HepG2 (cell line): ENCODE measurements at regions not wholly inside any gene's neighbourhood (a gene's known extent, or its start where the extent isn't known, plus 50 kb on each side); places are given as distances from the start of the nearest gene placed in this dataset.

Experiments
- ATAC-seq: fragments of 200-7000 bp; cut with Tn5 transposase; 3 replicates; pipeline ENCODE4 v1.9.1; 2020; ENCODE audit warnings: mild to moderate bottlenecking, moderate library complexity
- BruUV-seq: library from RNA; stranded (reverse); fragments of 400-500 nt; replicated peaks from 2 replicates; lab custom pipeline; 2021; lab: Mats Ljungman, UMichigan
- CTCF ChIA-PET: fragments of 300-600 bp; formaldehyde crosslinking; extraction: SDS; loops from one replicate; lab custom pipeline; 2021; ENCODE audit warnings: low total read pairs, inconsistent platforms, low intra/inter-chr PET ratio; lab: Yijun Ruan, JAX
- POLR2A ChIA-PET: fragments of 350-600 bp; sonication (Branson Sonifier 250); formaldehyde crosslinking; loops from one replicate; lab custom pipeline; 2020; ENCODE audit warnings: antibody characterized with exemption, inconsistent platforms; lab: Yijun Ruan, JAX
- DNase-seq: peaks from one replicate; pipeline ENCODE4 v3.0.0-alpha.2; 2015; ENCODE audit warnings: low spot score
- FAIRE-seq: peaks from 3 replicates; lab custom pipeline; 2011; peaks lifted over from hg19 to GRCh38; lab: Jason Lieb, UNC
- H2AFZ ChIP-seq: one replicate; pipeline ENCODE4 v1.6.1; 2011; ENCODE audit warnings: low read length, inconsistent platforms
- H3K27ac ChIP-seq: fragments of 300-600 bp; 3 replicates; pipeline ENCODE4 v1.8.0; 2011; ENCODE audit warnings: mixed run types, mild to moderate bottlenecking, mixed read lengths, low read length, inconsistent platforms; ENCODE audit not compliant: insufficient read depth; ENCODE audit errors: extremely low read length
- H3K27me3 ChIP-seq, 2 experiments: fragments of 200-600 bp in 1 of 2; 2 replicates in 1 of 2; 3 replicates in 1 of 2; pipeline versions ENCODE4 v1.6.0 to v1.8.0; 2011; ENCODE audit warnings: low read length in 2 of 2, mild to moderate bottlenecking in 2 of 2, moderate library complexity in 2 of 2, inconsistent platforms in 1 of 2; ENCODE audit not compliant: insufficient read depth in 2 of 2, control insufficient read depth in 1 of 2
- H3K36me3 ChIP-seq, 2 experiments: fragments of 200-600 bp in 1 of 2; replicated peaks in 1 of 2; 2 replicates in 1 of 2; 3 replicates in 1 of 2; pipeline versions ENCODE4 v1.5.1 to v1.8.0; 2011; ENCODE audit warnings: low read length in 2 of 2, inconsistent platforms in 1 of 2; ENCODE audit not compliant: insufficient read depth in 2 of 2, control insufficient read depth in 1 of 2
- H3K4me1 ChIP-seq: 2 replicates; pipeline ENCODE4 v1.5.1; 2012; ENCODE audit warnings: low read length, inconsistent platforms; ENCODE audit not compliant: insufficient read depth
- H3K4me2 ChIP-seq: 2 replicates; pipeline ENCODE4 v1.6.0; 2011; ENCODE audit warnings: low read depth, low read length, inconsistent platforms
- H3K4me3 ChIP-seq, 3 experiments: fragments of 200-600 bp in 1 of 3; sonication (generic), shearing (Covaris generic) in 1 of 3; replicated peaks in 1 of 3; 2 replicates each; pipeline ENCODE4 v1.5.1; 2011 to 2016; ENCODE audit warnings: low read length in 3 of 3, inconsistent platforms in 2 of 3, low read depth in 2 of 3, mild to moderate bottlenecking in 2 of 3, control low read depth in 1 of 3, mixed read lengths in 1 of 3; ENCODE audit not compliant: insufficient read depth in 1 of 3
- H3K79me2 ChIP-seq: one replicate; pipeline ENCODE4 v1.6.1; 2011; ENCODE audit warnings: low read length, inconsistent platforms; ENCODE audit not compliant: insufficient read depth
- H3K9ac ChIP-seq: 2 replicates; pipeline ENCODE4 v1.6.0; 2011; ENCODE audit warnings: mild to moderate bottlenecking, low read depth, low read length, inconsistent platforms; ENCODE audit not compliant: insufficient read depth
- H3K9me3 ChIP-seq: 2 replicates; pipeline ENCODE4 v1.5.1; 2012; ENCODE audit warnings: mild to moderate bottlenecking, low read length
- H4K20me1 ChIP-seq: 2 replicates; pipeline ENCODE4 v1.6.0; 2011; ENCODE audit warnings: inconsistent platforms, mild to moderate bottlenecking, low read length, moderate library complexity; ENCODE audit not compliant: insufficient read depth
- CEBPG ChIP-seq: IDR thresholded peaks from 2 replicates; pipeline ENCODE4 v1.6.1; 2016
- HHEX ChIP-seq: IDR thresholded peaks from 2 replicates; pipeline ENCODE4 v1.6.1; 2016; ENCODE audit warnings: control low read depth
- HOXA3 ChIP-seq: sonication (generic); formaldehyde crosslinking; IDR thresholded peaks from 2 replicates; pipeline ENCODE4 v1.5.0; 2020; ENCODE audit warnings: missing genetic modification reagents
- JARID2 ChIP-seq: sonication (generic); formaldehyde crosslinking; IDR thresholded peaks from 2 replicates; pipeline ENCODE4 v1.8.1; 2023; ENCODE audit warnings: missing genetic modification reagents, inconsistent platforms; ENCODE audit not compliant: insufficient replicate concordance
- MYNN ChIP-seq: sonication (generic); formaldehyde crosslinking; IDR thresholded peaks from 2 replicates; pipeline ENCODE4 v1.4.0; 2020; ENCODE audit warnings: mild to moderate bottlenecking, low read depth, missing genetic modification reagents
- PCBP1 ChIP-seq: fragments of 200-400 bp; formaldehyde crosslinking; IDR thresholded peaks from 2 replicates; pipeline ENCODE4 v1.6.1; 2017; ENCODE audit warnings: mild to moderate bottlenecking, low read depth, low read length, borderline replicate concordance
- POLR2AphosphoS5 ChIP-seq: IDR thresholded peaks from 2 replicates; pipeline ENCODE4 v1.6.1; 2012; ENCODE audit warnings: low read depth, low read length
- SMYD3 ChIP-seq: sonication (generic); formaldehyde crosslinking; IDR thresholded peaks from 2 replicates; pipeline ENCODE4 v1.8.1; 2023; ENCODE audit warnings: mild to moderate bottlenecking, missing genetic modification reagents
- SNAI1 ChIP-seq: sonication (generic); formaldehyde crosslinking; IDR thresholded peaks from 2 replicates; pipeline ENCODE4 v1.5.0; 2020; ENCODE audit warnings: mild to moderate bottlenecking, missing genetic modification reagents, borderline replicate concordance
- SP2 ChIP-seq: sonication (generic); formaldehyde crosslinking; IDR thresholded peaks from 2 replicates; pipeline ENCODE4 v1.5.1; 2020; ENCODE audit warnings: mild to moderate bottlenecking, missing genetic modification reagents
- TBL1XR1 ChIP-seq: fragments of 150-350 bp; IDR thresholded peaks from 2 replicates; pipeline ENCODE4 v1.6.1; 2014; ENCODE audit warnings: borderline replicate concordance, low read length; ENCODE audit not compliant: partially characterized antibody
- ZBTB49 ChIP-seq: sonication (generic); formaldehyde crosslinking; IDR thresholded peaks from 2 replicates; pipeline ENCODE4 v1.4.0; 2020; ENCODE audit warnings: missing genetic modification reagents, borderline replicate concordance
- ZNF317 ChIP-seq: sonication (generic); formaldehyde crosslinking; IDR thresholded peaks from 2 replicates; pipeline ENCODE4 v1.5.0; 2020; ENCODE audit warnings: mild to moderate bottlenecking, missing genetic modification reagents
- ZNF605 ChIP-seq: sonication (generic); formaldehyde crosslinking; IDR thresholded peaks from 2 replicates; pipeline ENCODE4 v1.8.0; 2022; ENCODE audit warnings: mild to moderate bottlenecking, missing genetic modification reagents
- ZNF724P ChIP-seq: sonication (generic); formaldehyde crosslinking; IDR thresholded peaks from 2 replicates; pipeline ENCODE4 v1.8.0; 2022; ENCODE audit warnings: missing genetic modification reagents, borderline replicate concordance
- ZSCAN25 ChIP-seq: sonication (generic); formaldehyde crosslinking; IDR thresholded peaks from 2 replicates; pipeline ENCODE4 v1.8.0; 2022; ENCODE audit warnings: mild to moderate bottlenecking, missing genetic modification reagents
- WGBS: methylation state at CpG from one replicate; pipeline ENCODE4 v1.1.6; 2017; ENCODE audit warnings: low lambda C conversion rate; 5-methylcytosine and 5-hydroxymethylcytosine counted together
- in situ Hi-C: cut with HindIII; loops from 2 replicates; pipeline ENCODE4 v1.10.0; 2017; ENCODE audit warnings: low pct_unique_long_range_greater_than_20kb; ENCODE audit not compliant: extremely low pct_ligation_motif_present
- intact Hi-C: fragments of 100-400 bp; cut with micrococcal nuclease; formaldehyde crosslinking; loops from one replicate; pipeline ENCODE4 v1.10.0; 2022; ENCODE audit not compliant: unreplicated experiment
- TF ChIP-seq, protein P1 (sequence below): sonication (generic); formaldehyde crosslinking; IDR thresholded peaks from 2 replicates; pipeline ENCODE4 v1.8.1; 2023; ENCODE audit warnings: missing genetic modification reagents, mild to moderate bottlenecking, borderline replicate concordance
- TF ChIP-seq, protein P2 (sequence below): sonication (generic); formaldehyde crosslinking; IDR thresholded peaks from 2 replicates; pipeline ENCODE4 v1.9.0; 2021; ENCODE audit warnings: missing genetic modification reagents, borderline replicate concordance

DNA sequence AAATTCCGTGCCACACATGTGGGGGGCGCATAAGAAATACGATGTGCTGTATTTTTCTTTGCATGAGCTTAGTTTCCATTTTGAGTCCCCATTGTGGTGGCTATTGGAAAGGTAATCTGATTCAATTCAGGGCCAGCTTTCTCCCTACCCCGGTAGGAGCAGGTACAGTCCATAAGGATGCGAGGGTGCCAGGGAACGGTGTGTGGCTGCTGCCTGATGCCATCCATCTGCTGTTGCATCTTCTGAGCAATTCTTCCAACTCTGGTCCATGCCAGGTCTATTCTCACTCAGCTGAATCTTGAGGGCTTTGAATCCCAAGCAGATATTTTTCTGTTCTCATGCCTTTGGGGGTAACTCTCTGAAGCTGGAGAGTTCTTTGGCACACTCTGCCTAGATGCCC is 392.7 kb downstream of the AGTPBP1 start:
- H2AFZ ChIP-seq = no peak overlapping the region
- H3K79me2 ChIP-seq = no peaks in the 10 kb centered on the region
- H3K27me3 ChIP-seq = peaks cover 0 to 3% of the 10 kb centered on the region in 2 experiments; a peak in 2 of 5 replicates
- ATAC-seq (no peak), FAIRE-seq (no peak), DNase-seq (no peak)
- H3K9me3 ChIP-seq = no peaks in the 10 kb centered on the region
- CTCF ChIA-PET = no interaction called here
- no peak for TF ChIP-seq SNAI1
- no peak for TF ChIP-seq HOXA3 (CRISPR knock-in tag)
- no peak for TF ChIP-seq POLR2AphosphoS5
- TF ChIP-seq PCBP1 = no peak
- TF ChIP-seq, protein P1, sequence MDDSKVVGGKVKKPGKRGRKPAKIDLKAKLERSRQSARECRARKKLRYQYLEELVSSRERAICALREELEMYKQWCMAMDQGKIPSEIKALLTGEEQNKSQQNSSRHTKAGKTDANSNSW = no peak
- no peak for TF ChIP-seq ZNF317 (CRISPR knock-in tag)
- TF ChIP-seq HHEX (CRISPR knock-in tag) = no peak
- no peak for TF ChIP-seq ZNF724P (CRISPR knock-in tag)
- TF ChIP-seq, protein P2, sequence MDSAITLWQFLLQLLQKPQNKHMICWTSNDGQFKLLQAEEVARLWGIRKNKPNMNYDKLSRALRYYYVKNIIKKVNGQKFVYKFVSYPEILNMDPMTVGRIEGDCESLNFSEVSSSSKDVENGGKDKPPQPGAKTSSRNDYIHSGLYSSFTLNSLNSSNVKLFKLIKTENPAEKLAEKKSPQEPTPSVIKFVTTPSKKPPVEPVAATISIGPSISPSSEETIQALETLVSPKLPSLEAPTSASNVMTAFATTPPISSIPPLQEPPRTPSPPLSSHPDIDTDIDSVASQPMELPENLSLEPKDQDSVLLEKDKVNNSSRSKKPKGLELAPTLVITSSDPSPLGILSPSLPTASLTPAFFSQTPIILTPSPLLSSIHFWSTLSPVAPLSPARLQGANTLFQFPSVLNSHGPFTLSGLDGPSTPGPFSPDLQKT (CRISPR knock-in tag) = no peak
- TF ChIP-seq SMYD3 (CRISPR knock-in tag) = no peak
- no peak for TF ChIP-seq JARID2
- TF ChIP-seq ZBTB49 (CRISPR knock-in tag) = no peak
- TF ChIP-seq CEBPG (CRISPR knock-in tag) = no peak
- no peak for TF ChIP-seq ZSCAN25
- no peak for TF ChIP-seq TBL1XR1
- no peak for TF ChIP-seq MYNN (CRISPR knock-in tag)
- TF ChIP-seq SP2 = no peak
- no peak for TF ChIP-seq ZNF605
- H3K27ac ChIP-seq = no peak overlapping the region
- no peaks in the 10 kb centered on the region for H4K20me1 ChIP-seq
- H3K4me2 ChIP-seq = no peak overlapping the region
- H3K4me1 ChIP-seq = no peaks in the 10 kb centered on the region
- H3K9ac ChIP-seq = no peak overlapping the region
- in situ Hi-C loops = no loop called here
- H3K36me3 ChIP-seq = no peaks in the 10 kb centered on the region
- intact Hi-C loops = no loop called here
- POLR2A ChIA-PET = no interaction called here
- 2% methylated on average over 6 of the region's 6 CpGs for WGBS
- BruUV-seq = no TSS peak
- no peak overlapping the region for H3K4me3 ChIP-seq
